NT2/D1 (cell line): ENCODE measurements at regions not wholly inside any gene's neighbourhood (a gene's known extent, or its start where the extent isn't known, plus 50 kb on each side); places are given as distances from the start of the nearest gene placed in this dataset.

Experiments
- YY1 ChIP-seq: IDR thresholded peaks from 2 replicates; pipeline ENCODE4 v1.6.1; 2011; ENCODE audit not compliant: insufficient read length, insufficient read depth
- ZNF274 ChIP-seq: IDR thresholded peaks from 2 replicates; pipeline ENCODE4 v1.6.1; 2011; ENCODE audit warnings: mild to moderate bottlenecking, low read depth, low read length

GRCh38 chr13:21229241-21230024 is 53.0 kb downstream of the MRPL57 start:
- TF ChIP-seq YY1 (no peak), ZNF274 (no peak)
